ENCODE measurements at regions not wholly inside any gene's neighbourhood (a gene's known extent, or its start where the extent isn't known, plus 50 kb on each side); places are given as distances from the start of the nearest gene placed in this dataset.

GRCh38 chr18:45562567-45563479 is 52.5 kb upstream of the SLC14A2 start:
- DNase-seq (ENCODE audit: low read depth in 1 of 2, low spot score in 1 of 2) = no peak

- no peak for DNase-seq (ENCODE audit: low read depth in 1 of 2, low spot score in 1 of 2)
Measured at GRCh38 chr18:45565280-45565970, 49.9 kb upstream of the SLC14A2 start.

Data from stimulated activated CD4-positive, alpha-beta T cell treated with anti-CD3 and anti-CD28 coated beads, Interleukin-15, amount 100 ng/mL, for 1 hour (primary cell).